ENCODE measurements at regions not wholly inside any gene's neighbourhood (a gene's known extent, or its start where the extent isn't known, plus 50 kb on each side); places are given as distances from the start of the nearest gene placed in this dataset.

GRCh38 chr1:2923351-2923750 lies 97.9 kb upstream of the ACTRT2 start:
- no peak overlapping the region for H3K4me3 ChIP-seq
- H3K9me3 ChIP-seq (ENCODE audit: low read depth, low read length): no peaks in the 10 kb centered on the region
- no peak for DNase-seq (ENCODE audit: low read depth, low spot score)
- no peak overlapping the region for H3K27ac ChIP-seq
- no peak overlapping the region for H3K9ac ChIP-seq (ENCODE audit: insufficient read length)
- H3K36me3 ChIP-seq (ENCODE audit: insufficient read depth, low read length): no peaks in the 10 kb centered on the region
- TF ChIP-seq EZH2 (IDR thresholded peaks at IDR 0.05): no peak
- no peak for TF ChIP-seq FOXP2 (optimal IDR thresholded peaks at IDR 0.05; ENCODE audit: control extremely low read depth, extremely low read length, insufficient read depth)
- no peak for TF ChIP-seq POLR2AphosphoS5 (IDR thresholded peaks at IDR 0.05; ENCODE audit: borderline replicate concordance, low read depth, low read length)

GRCh38 chr1:2925291-2925690 lies 96.0 kb upstream of the ACTRT2 start:
- TF ChIP-seq POLR2AphosphoS5 (IDR thresholded peaks at IDR 0.05; ENCODE audit: borderline replicate concordance, low read depth, low read length): no peak
- TF ChIP-seq EZH2 (IDR thresholded peaks at IDR 0.05): no peak
- no peak for TF ChIP-seq FOXP2 (optimal IDR thresholded peaks at IDR 0.05; ENCODE audit: control extremely low read depth, extremely low read length, insufficient read depth)
- H3K36me3 ChIP-seq (ENCODE audit: insufficient read depth, low read length): no peaks in the 10 kb centered on the region
- H3K4me3 ChIP-seq: no peak overlapping the region
- no peak for DNase-seq (ENCODE audit: low read depth, low spot score)
- no peak overlapping the region for H3K27ac ChIP-seq
- no peak overlapping the region for H3K9ac ChIP-seq (ENCODE audit: insufficient read length)
- H3K9me3 ChIP-seq (ENCODE audit: low read depth, low read length): no peaks in the 10 kb centered on the region

GRCh38 chr1:2925918-2926317 lies 95.3 kb upstream of the ACTRT2 start:
- Histone ChIP-seq H3K9ac (ENCODE audit: insufficient read length) (no peak overlapping the region), H3K9me3 (ENCODE audit: low read depth, low read length) (no peaks in the 10 kb centered on the region)
- no peak for DNase-seq (ENCODE audit: low read depth, low spot score)

GRCh38 chr1:2926447-2927055 lies 94.7 kb upstream of the ACTRT2 start:
- Histone ChIP-seq H3K9me3 (ENCODE audit: low read depth, low read length) (no peaks in the 10 kb centered on the region), H3K36me3 (ENCODE audit: insufficient read depth, low read length) (no peaks in the 10 kb centered on the region), H3K9ac (ENCODE audit: insufficient read length) (no peak overlapping the region), H3K27ac (no peak overlapping the region), H3K4me3 (no peak overlapping the region)
- DNase-seq (ENCODE audit: low read depth, low spot score): no peak
- TF ChIP-seq FOXP2 (optimal IDR thresholded peaks at IDR 0.05; ENCODE audit: control extremely low read depth, extremely low read length, insufficient read depth): no peak
- TF ChIP-seq EZH2 (IDR thresholded peaks at IDR 0.05): no peak
- no peak for TF ChIP-seq POLR2AphosphoS5 (IDR thresholded peaks at IDR 0.05; ENCODE audit: borderline replicate concordance, low read depth, low read length)

More at GRCh38 chr1:2925918-2926317, 95.3 kb upstream of the ACTRT2 start:
- no peaks in the 10 kb centered on the region for H3K36me3 ChIP-seq (ENCODE audit: insufficient read depth, low read length)
- no peak overlapping the region for H3K4me3 ChIP-seq
- no peak overlapping the region for H3K27ac ChIP-seq
- TF ChIP-seq POLR2AphosphoS5 (IDR thresholded peaks at IDR 0.05; ENCODE audit: borderline replicate concordance, low read depth, low read length) (no peak), FOXP2 (optimal IDR thresholded peaks at IDR 0.05; ENCODE audit: control extremely low read depth, extremely low read length, insufficient read depth) (no peak), EZH2 (IDR thresholded peaks at IDR 0.05) (no peak)

GRCh38 chr1:2927393-2928360 lies 93.6 kb upstream of the ACTRT2 start:
- no peak overlapping the region for H3K27ac ChIP-seq
- H3K4me3 ChIP-seq: no peak overlapping the region
- no peak for TF ChIP-seq FOXP2 (optimal IDR thresholded peaks at IDR 0.05; ENCODE audit: control extremely low read depth, extremely low read length, insufficient read depth)
- no peak for TF ChIP-seq POLR2AphosphoS5 (IDR thresholded peaks at IDR 0.05; ENCODE audit: borderline replicate concordance, low read depth, low read length)
- no peak for TF ChIP-seq EZH2 (IDR thresholded peaks at IDR 0.05)
- no peaks in the 10 kb centered on the region for H3K36me3 ChIP-seq (ENCODE audit: insufficient read depth, low read length)
- no peak for DNase-seq (ENCODE audit: low read depth, low spot score)
- no peaks in the 10 kb centered on the region for H3K9me3 ChIP-seq (ENCODE audit: low read depth, low read length)
- H3K9ac ChIP-seq (ENCODE audit: insufficient read length): no peak overlapping the region

- Histone ChIP-seq H3K9ac (ENCODE audit: insufficient read length) (no peak overlapping the region), H3K27ac (no peak overlapping the region), H3K4me3 (no peak overlapping the region), H3K36me3 (ENCODE audit: insufficient read depth, low read length) (no peaks in the 10 kb centered on the region), H3K9me3 (ENCODE audit: low read depth, low read length) (no peaks in the 10 kb centered on the region)
- no peak for TF ChIP-seq FOXP2 (optimal IDR thresholded peaks at IDR 0.05; ENCODE audit: control extremely low read depth, extremely low read length, insufficient read depth)
- TF ChIP-seq POLR2AphosphoS5 (IDR thresholded peaks at IDR 0.05; ENCODE audit: borderline replicate concordance, low read depth, low read length): no peak
- TF ChIP-seq EZH2 (IDR thresholded peaks at IDR 0.05): no peak
- DNase-seq (ENCODE audit: low read depth, low spot score): no peak
These were observed 92.6 kb upstream of the ACTRT2 start for GRCh38 chr1:2928366-2929325.

GRCh38 chr1:2929335-2929734 lies 91.9 kb upstream of the ACTRT2 start:
- Histone ChIP-seq H3K36me3 (ENCODE audit: insufficient read depth, low read length) (no peaks in the 10 kb centered on the region), H3K9me3 (ENCODE audit: low read depth, low read length) (no peaks in the 10 kb centered on the region), H3K9ac (ENCODE audit: insufficient read length) (no peak overlapping the region), H3K27ac (no peak overlapping the region), H3K4me3 (no peak overlapping the region)
- DNase-seq (ENCODE audit: low read depth, low spot score): no peak
- TF ChIP-seq POLR2AphosphoS5 (IDR thresholded peaks at IDR 0.05; ENCODE audit: borderline replicate concordance, low read depth, low read length) (no peak), EZH2 (IDR thresholded peaks at IDR 0.05) (no peak), FOXP2 (optimal IDR thresholded peaks at IDR 0.05; ENCODE audit: control extremely low read depth, extremely low read length, insufficient read depth) (no peak)
